Keratinocyte (primary cell): ENCODE measurements at regions not wholly inside any gene's neighbourhood (a gene's known extent, or its start where the extent isn't known, plus 50 kb on each side); places are given as distances from the start of the nearest gene placed in this dataset.

ENCODE experiments used
- DNase-seq: peaks from one replicate; pipeline ENCODE4 v3.0.0-alpha.2; 2011; ENCODE audit warnings: low read depth, missing footprints, low spot score
- FAIRE-seq: peaks from 2 replicates; lab custom pipeline; 2011; peaks lifted over from hg19 to GRCh38; lab: Jason Lieb, UNC
- H2AFZ ChIP-seq: 2 replicates; pipeline ENCODE4 v1.6.0; 2012; ENCODE audit warnings: low read length, control low read depth, inconsistent platforms; ENCODE audit not compliant: control insufficient read depth
- H3K27ac ChIP-seq: 2 replicates; pipeline ENCODE4 v1.5.1; 2011; ENCODE audit warnings: low read length; ENCODE audit not compliant: control insufficient read depth, insufficient read depth
- H3K27me3 ChIP-seq: 3 replicates; pipeline ENCODE4 v1.6.0; 2011; ENCODE audit warnings: low read length; ENCODE audit not compliant: control insufficient read depth, insufficient read depth; ENCODE audit errors: extremely low read depth
- H3K36me3 ChIP-seq, 2 experiments: 2 replicates in 1 of 2; 3 replicates in 1 of 2; pipeline ENCODE4 v1.5.1; 2011; ENCODE audit warnings: low read length in 2 of 2, mild to moderate bottlenecking in 1 of 2; ENCODE audit not compliant: control insufficient read depth in 2 of 2, insufficient read depth in 2 of 2; ENCODE audit errors: extremely low read depth in 1 of 2
- H3K4me1 ChIP-seq: 3 replicates; pipeline ENCODE4 v1.5.1; 2011; ENCODE audit warnings: low read length; ENCODE audit not compliant: control insufficient read depth, insufficient read depth; ENCODE audit errors: extremely low read depth
- H3K4me2 ChIP-seq: 3 replicates; pipeline ENCODE4 v1.6.0; 2011; ENCODE audit warnings: low read depth, low read length; ENCODE audit not compliant: control insufficient read depth, insufficient read depth; ENCODE audit errors: extremely low read depth
- H3K4me3 ChIP-seq, 3 experiments: fragments of 200-600 bp in 1 of 3; sonication (generic) in 1 of 3; 2 replicates in 2 of 3; 3 replicates in 1 of 3; pipeline ENCODE4 v1.5.1; 2011 to 2016; ENCODE audit warnings: low read length in 3 of 3, mild to moderate bottlenecking in 3 of 3, control low read depth in 2 of 3, inconsistent platforms in 1 of 3, low read depth in 1 of 3, mixed read lengths in 1 of 3, mixed run types in 1 of 3, moderate library complexity in 1 of 3; ENCODE audit not compliant: control insufficient read depth in 2 of 3, insufficient read depth in 2 of 3; ENCODE audit errors: extremely low read depth in 1 of 3
- H3K79me2 ChIP-seq: 2 replicates; pipeline ENCODE4 v1.6.0; 2012; ENCODE audit warnings: low read length; ENCODE audit not compliant: control insufficient read depth, insufficient read depth
- H3K9ac ChIP-seq: 3 replicates; pipeline ENCODE4 v1.6.0; 2011; ENCODE audit warnings: low read length; ENCODE audit not compliant: control insufficient read depth, insufficient read depth; ENCODE audit errors: extremely low read depth
- H3K9me1 ChIP-seq: 3 replicates; pipeline ENCODE4 v1.6.0; 2011; ENCODE audit warnings: low read length; ENCODE audit not compliant: control insufficient read depth, insufficient read depth; ENCODE audit errors: extremely low read depth
- H3K9me3 ChIP-seq: 2 replicates; pipeline ENCODE4 v1.5.1; 2012; ENCODE audit warnings: low read depth, low read length; ENCODE audit not compliant: control insufficient read depth
- H4K20me1 ChIP-seq: 3 replicates; pipeline ENCODE4 v1.6.0; 2011; ENCODE audit warnings: low read length; ENCODE audit not compliant: control insufficient read depth, insufficient read depth; ENCODE audit errors: extremely low read depth
- EZH2 ChIP-seq: IDR thresholded peaks from one replicate; pipeline ENCODE4 v1.6.1; 2012; ENCODE audit warnings: inconsistent platforms, mild to moderate bottlenecking, low read length, moderate library complexity
- dilution Hi-C: fragments of 300-500 bp; cut with MboI; formaldehyde crosslinking; loops from one replicate; pipeline ENCODE4 v1.7.0; 2020; ENCODE audit warnings: low sequenced_read_pairs; ENCODE audit not compliant: extremely low pct_ligation_motif_present
- TF ChIP-seq, protein P1 (sequence below), 3 experiments: IDR thresholded peaks in 1 of 3; conservative IDR thresholded peaks in 1 of 3; optimal IDR thresholded peaks in 1 of 3; 2 replicates in 2 of 3; 3 replicates in 1 of 3; pipeline versions ENCODE3 to v1.5.1; 2011; ENCODE audit warnings: low read length in 3 of 3, mild to moderate bottlenecking in 3 of 3, moderate library complexity in 2 of 3, control low read depth in 1 of 3, inconsistent platforms in 1 of 3; ENCODE audit not compliant: insufficient read depth in 2 of 3; ENCODE audit errors: extremely low read depth in 1 of 3

DNA sequence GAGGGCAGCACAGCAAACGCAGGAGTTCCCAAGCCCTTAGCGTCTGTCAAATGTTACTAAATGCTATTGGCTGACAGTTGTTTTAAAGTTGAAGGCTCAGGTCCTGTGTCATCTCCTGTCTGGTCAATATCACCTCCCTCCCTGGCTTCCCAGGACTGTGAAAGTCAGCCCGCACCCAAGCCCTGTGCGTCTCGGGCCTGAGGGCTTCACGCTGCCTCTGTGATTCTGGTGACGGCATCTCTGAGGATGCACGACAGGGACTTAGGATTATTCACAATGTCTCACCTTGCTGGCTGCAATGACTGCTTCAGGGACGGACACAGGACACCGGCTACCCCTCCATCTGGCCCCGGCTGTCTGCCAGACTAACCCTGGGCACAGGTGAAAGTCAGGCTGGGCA, 415.3 kb downstream of the CTTN start:
- H3K4me1 ChIP-seq = no peaks in the 10 kb centered on the region

DNA sequence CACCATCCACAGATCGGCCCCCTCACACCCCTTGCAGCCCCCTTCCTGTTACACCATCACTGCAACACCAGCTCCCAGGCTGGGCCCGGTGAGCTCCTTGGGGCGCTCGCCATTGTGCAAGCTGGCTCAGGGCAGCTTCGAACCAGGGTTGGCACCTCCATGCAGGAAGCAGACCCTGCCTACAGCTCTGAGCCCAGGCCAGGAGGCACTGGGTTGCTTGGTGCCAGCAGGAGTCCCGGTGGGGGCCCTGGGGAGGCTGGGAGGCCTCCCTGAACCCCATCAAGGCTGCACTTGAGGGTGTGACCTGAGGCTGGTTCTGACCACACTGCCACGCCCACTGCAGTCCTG, 417.1 kb downstream of the CTTN start:
- Histone ChIP-seq H3K9ac (no peak overlapping the region), H3K79me2 (no peaks in the 10 kb centered on the region), H3K9me3 (peaks cover 9% of the 10 kb centered on the region), H3K9me1 (no peaks in the 10 kb centered on the region), H3K36me3 (no peaks in the 10 kb centered on the region), H3K27ac (no peak overlapping the region), H3K4me2 (no peak overlapping the region), H3K4me3 (no peak overlapping the region), H4K20me1 (no peaks in the 10 kb centered on the region), H2AFZ (no peak overlapping the region), H3K27me3 (no peaks in the 10 kb centered on the region), H3K4me1 (no peaks in the 10 kb centered on the region)
- FAIRE-seq (no peak), DNase-seq (no peak)
- TF ChIP-seq, protein P1, sequence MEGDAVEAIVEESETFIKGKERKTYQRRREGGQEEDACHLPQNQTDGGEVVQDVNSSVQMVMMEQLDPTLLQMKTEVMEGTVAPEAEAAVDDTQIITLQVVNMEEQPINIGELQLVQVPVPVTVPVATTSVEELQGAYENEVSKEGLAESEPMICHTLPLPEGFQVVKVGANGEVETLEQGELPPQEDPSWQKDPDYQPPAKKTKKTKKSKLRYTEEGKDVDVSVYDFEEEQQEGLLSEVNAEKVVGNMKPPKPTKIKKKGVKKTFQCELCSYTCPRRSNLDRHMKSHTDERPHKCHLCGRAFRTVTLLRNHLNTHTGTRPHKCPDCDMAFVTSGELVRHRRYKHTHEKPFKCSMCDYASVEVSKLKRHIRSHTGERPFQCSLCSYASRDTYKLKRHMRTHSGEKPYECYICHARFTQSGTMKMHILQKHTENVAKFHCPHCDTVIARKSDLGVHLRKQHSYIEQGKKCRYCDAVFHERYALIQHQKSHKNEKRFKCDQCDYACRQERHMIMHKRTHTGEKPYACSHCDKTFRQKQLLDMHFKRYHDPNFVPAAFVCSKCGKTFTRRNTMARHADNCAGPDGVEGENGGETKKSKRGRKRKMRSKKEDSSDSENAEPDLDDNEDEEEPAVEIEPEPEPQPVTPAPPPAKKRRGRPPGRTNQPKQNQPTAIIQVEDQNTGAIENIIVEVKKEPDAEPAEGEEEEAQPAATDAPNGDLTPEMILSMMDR (optimal IDR thresholded peaks at IDR 0.05 in 1 of 3, IDR thresholded peaks at IDR 0.05 in 1 of 3, conservative IDR thresholded peaks at IDR 0.05 in 1 of 3; ENCODE audit: extremely low read depth in 1 of 3, insufficient read depth in 2 of 3, low read length in 3 of 3) = no peak
- TF ChIP-seq EZH2 = no peak
- dilution Hi-C loops = no loop called here

More for the DNA sequence above, 415.3 kb downstream of the CTTN start:
- dilution Hi-C loops = no loop called here
- FAIRE-seq (no peak), DNase-seq (no peak)
- Histone ChIP-seq H3K27me3 (no peaks in the 10 kb centered on the region), H3K9me3 (peaks cover 13% of the 10 kb centered on the region), H3K79me2 (no peaks in the 10 kb centered on the region), H4K20me1 (no peaks in the 10 kb centered on the region), H3K4me2 (no peak overlapping the region), H3K27ac (no peak overlapping the region), H3K9me1 (no peaks in the 10 kb centered on the region), H3K36me3 (no peaks in the 10 kb centered on the region), H3K9ac (no peak overlapping the region), H2AFZ (no peak overlapping the region), H3K4me3 (no peak overlapping the region)
- TF ChIP-seq EZH2 = no peak
- TF ChIP-seq, protein P1 (optimal IDR thresholded peaks at IDR 0.05 in 1 of 3, IDR thresholded peaks at IDR 0.05 in 1 of 3, conservative IDR thresholded peaks at IDR 0.05 in 1 of 3; ENCODE audit: extremely low read depth in 1 of 3, insufficient read depth in 2 of 3, low read length in 3 of 3) = no peak
